Smooth muscle cell of the brain vasculature (primary cell): ENCODE measurements at regions not wholly inside any gene's neighbourhood (a gene's known extent, or its start where the extent isn't known, plus 50 kb on each side); places are given as distances from the start of the nearest gene placed in this dataset.

ENCODE experiments used
- DNase-seq: peaks from one replicate; pipeline ENCODE4 v3.0.0-alpha.2; 2012; ENCODE audit warnings: low read depth, low spot score

DNA sequence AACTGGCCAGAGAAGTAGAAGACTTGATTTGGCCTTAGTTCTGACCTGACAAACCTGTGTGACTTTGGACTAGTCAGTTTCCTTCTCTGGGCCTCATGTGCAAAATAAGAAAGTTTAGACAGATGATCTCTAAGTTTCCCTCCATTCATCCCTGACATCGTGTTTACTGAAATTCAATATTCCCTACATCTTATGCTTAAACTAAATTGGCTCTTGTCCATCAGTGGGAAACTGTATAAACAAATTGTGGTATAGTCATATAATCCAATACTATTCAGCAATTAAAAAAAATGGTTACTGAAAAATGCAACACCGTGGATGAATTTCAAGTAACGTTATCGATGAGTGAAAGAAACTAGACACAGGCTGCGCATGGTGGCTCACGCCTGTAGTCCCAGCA lies 64.4 kb upstream of the HRH1 start:
- DNase-seq, result no peak

DNA sequence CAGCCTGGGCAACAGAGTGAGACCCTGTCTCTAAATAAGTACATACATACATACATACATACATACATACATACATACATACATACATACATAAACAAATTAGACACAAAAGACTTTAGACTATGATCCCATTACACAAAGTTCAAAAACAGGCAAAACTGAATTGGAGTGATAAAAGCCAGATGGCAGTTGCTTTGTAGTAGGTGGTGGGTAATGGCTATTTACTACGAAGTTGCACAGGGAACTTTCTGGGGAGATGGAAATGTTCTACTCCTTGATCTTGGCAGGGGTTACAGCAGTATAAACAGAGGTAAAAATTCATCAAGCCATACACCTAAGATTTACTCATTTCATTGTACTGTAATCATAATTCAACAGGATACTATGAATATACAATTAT lies 63.7 kb upstream of the HRH1 start:
- DNase-seq, result no peak

DNA sequence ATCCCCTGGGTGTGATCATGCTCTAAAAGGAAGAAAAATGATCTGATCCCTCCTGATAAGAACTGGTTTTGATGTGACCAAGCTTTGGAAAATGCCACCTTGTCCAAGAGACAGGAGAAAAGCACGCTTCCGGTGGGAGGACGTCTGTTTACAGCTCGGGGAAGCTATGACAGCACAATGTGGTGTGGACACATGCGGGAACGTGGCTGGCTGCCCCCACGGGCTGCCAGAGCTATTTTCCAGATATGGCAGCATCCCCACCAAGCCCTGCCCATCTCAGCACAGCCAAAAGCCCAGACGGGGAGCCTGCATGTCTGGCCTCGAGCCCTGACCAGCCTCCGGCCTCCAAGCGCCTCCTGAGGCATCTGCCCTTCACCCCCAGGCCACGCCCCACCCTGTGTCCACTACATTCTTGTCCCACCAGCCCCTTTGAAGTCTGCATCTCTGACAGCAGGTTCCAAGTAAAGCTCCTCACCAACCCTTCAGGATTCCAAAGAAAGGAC lies 63.2 kb upstream of the HRH1 start:
- no peak for DNase-seq

DNA sequence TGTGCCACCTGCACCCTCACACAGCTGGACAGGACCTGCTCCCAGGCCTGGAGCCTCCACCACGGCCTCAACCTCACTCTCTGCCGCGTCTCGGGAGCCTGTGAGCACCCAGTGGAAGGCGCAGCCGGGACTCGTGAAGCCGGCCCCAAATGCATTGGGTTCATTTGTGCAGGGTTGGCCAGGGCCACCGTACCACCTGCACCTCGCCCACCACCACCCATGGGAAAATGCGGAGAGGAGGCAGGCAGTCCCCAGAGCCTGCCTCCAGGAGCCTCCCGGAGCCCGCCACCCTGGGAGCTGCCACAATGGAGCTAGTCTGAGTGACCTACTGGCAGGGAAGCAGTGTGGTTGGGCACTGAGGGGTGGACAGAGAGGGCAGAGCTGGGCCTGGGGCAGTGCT lies 62.5 kb upstream of the HRH1 start:
- no peak for DNase-seq

DNA sequence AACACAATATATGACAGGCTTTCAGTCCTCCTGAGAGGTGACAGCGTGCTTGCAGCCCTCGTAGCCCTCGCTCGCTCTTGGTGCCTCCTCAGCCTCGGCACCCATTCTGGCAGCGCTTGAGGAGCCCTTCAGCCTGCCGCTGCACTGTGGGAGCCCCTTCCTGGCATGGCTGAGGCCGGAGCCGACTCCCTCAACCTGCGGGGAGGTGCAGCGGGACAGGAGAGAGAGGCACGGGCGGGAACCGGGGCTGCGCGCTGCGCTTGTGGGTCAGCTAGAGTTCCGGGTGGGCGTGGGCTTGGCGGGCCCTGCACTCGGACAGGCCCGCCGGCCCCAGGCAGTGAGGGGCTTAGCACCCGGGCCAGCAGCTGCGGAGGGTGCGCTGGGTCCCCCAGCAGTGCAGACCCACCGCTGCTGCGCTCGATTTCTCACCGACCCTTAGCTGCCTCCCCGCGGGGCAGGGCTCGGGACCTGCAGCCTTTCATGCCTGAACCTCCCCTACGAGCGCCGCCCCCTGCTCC lies 60.4 kb upstream of the HRH1 start:
- DNase-seq, result no peak

DNA sequence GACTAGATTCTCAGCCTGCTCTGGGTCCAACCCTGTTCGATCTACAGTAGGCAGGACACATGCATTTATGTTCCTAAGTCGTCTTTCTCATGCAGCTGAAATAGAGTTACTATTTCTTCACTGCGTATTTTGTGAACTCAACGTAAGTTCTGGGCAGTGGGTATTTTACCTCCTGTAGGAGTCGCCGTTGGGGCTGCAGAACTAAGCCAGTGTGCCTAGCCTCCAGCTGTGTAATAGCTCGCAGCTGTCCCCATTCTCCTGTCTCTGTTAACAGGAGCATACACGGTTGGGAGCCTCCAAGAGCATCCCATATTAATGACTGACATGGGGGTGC lies 58.4 kb upstream of the HRH1 start:
- DNase-seq, result no peak

DNA sequence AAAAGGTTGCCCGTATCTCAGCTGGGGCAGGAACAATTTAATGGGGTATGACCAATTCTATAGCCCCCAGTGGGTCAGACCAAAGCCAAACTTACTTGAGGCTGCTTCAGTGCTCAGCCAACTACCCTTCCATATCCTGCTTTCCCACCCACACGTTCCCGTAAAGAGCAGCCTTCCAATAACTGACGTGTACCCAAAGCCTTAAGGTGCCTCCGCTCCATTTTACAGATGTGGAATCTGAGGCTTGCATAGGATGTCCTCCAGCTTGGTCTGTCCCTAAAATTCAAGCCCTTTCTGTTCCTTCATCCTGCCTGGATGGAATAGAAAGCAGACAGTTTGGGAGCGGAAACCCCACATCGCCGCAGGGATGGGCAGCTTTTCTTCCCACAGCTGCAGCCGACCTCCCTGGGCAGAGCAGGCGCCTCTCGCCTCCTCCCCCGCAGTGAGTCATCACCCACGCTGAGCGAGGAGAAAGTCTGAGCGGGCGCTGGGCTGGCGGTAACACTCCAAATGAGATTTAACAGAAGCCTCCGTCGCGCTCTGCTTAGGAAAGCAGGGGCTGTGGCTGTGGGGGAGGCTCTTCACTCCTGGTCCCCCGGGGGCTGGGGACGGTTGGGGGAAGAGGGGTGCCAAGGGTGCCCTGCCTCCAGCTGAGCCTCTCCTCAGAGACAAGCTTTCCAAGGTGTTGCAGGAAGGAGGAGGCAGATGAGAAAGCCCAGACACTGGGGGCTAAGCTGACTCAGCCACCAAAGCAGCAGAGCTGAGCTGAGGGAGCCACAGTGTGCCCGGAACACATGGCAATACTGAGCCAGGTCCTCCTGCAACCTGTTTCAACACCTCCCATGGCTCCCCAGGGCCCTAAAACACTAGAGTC lies 57.8 kb upstream of the HRH1 start:
- peak; percentile 79 for DNase-seq

DNA sequence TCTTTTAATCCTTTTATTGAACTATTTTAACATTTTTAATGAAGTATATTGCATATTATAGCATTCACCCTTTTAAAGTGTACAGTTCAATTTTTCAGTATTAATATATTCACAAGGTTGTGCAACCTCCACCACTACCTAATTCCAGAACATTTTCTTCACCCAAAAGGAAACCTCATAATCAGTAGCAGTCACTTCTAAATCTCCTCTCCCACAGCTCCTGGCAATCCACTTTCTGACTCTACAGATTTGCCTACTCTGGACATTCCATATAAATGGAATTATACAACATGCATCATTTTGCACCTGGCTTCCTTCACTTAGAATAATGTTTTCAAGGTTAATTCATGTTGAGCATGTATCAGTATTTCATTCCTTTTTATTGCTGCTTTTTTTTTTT lies 55.0 kb upstream of the HRH1 start:
- DNase-seq, result no peak
